ENCODE measurements at regions not wholly inside any gene's neighbourhood (a gene's known extent, or its start where the extent isn't known, plus 50 kb on each side); places are given as distances from the start of the nearest gene placed in this dataset.

GRCh38 chr10:130913844-130914243 is 397.7 kb downstream of the TCERG1L start:
- POLR2A ChIA-PET, result no interaction called here
- no peak for TF ChIP-seq ATOH8 (CRISPR knock-in tag; IDR thresholded peaks at IDR 0.05; ENCODE audit: low read depth)
- no peak for TF ChIP-seq TP53 (CRISPR knock-in tag; IDR thresholded peaks at IDR 0.05)
- TF ChIP-seq HEYL (CRISPR knock-in tag; IDR thresholded peaks at IDR 0.05), result no peak
- TF ChIP-seq ZNF302 (CRISPR knock-in tag; IDR thresholded peaks at IDR 0.05), result no peak
- TF ChIP-seq HDAC2 (IDR thresholded peaks at IDR 0.05), result no peak
- TF ChIP-seq FOXS1 (CRISPR knock-in tag; IDR thresholded peaks at IDR 0.05), result no peak
- no peak for TF ChIP-seq EHF (CRISPR knock-in tag; IDR thresholded peaks at IDR 0.05)
- no peak for TF ChIP-seq BCL3 (IDR thresholded peaks at IDR 0.05)
- TF ChIP-seq MAX (IDR thresholded peaks at IDR 0.05), result no peak
- TF ChIP-seq E2F6 (IDR thresholded peaks at IDR 0.05; ENCODE audit: borderline replicate concordance, low read depth), result no peak
- TF ChIP-seq JUNB (IDR thresholded peaks at IDR 0.05), result no peak
- TF ChIP-seq MAFK (IDR thresholded peaks at IDR 0.05; ENCODE audit: partially characterized antibody), result no peak
- no peak for TF ChIP-seq CHD4 (IDR thresholded peaks at IDR 0.05; ENCODE audit: borderline replicate concordance)
- TF ChIP-seq FOSL2 (IDR thresholded peaks at IDR 0.05), result no peak
- no peak for TF ChIP-seq FOSL2 (CRISPR knock-in tag; IDR thresholded peaks at IDR 0.05)
- TF ChIP-seq RCOR1 (IDR thresholded peaks at IDR 0.05; ENCODE audit: low read depth, low read length), result no peak
- no peak for TF ChIP-seq CHD2 (IDR thresholded peaks at IDR 0.05; ENCODE audit: low read length, partially characterized antibody)
- 0% methylated on average over 3 of the region's 4 CpGs for WGBS (ENCODE audit: missing lambda C conversion rate)

GRCh38 chr10:130914367-130914766 is 397.2 kb downstream of the TCERG1L start:
- POLR2A ChIA-PET, result no interaction called here
- no peak for DNase-seq (ENCODE audit: low read depth in 1 of 2, low spot score in 1 of 2)
- CTCF ChIA-PET, result interaction anchor here (1.0 to 2.3 kb wide), 2 partner anchors 9 to 13 kb away, joined by 3 to 6 read pairs; no protein-coding TSS in a partner anchor
- no peak overlapping the region for H3K4me3 ChIP-seq
- no peaks in the 10 kb centered on the region for H3K4me1 ChIP-seq
- FAIRE-seq, result no peak
- no peak overlapping the region for H3K4me2 ChIP-seq
- peaks cover 3% of the 10 kb centered on the region; the same call in 1 of the 3 replicates for H3K9me3 ChIP-seq
- 33% methylated on average over 4 of the region's 4 CpGs for WGBS (ENCODE audit: missing lambda C conversion rate)
- ATAC-seq, result no peak
- H3K27ac ChIP-seq, result no peak overlapping the region
- TF ChIP-seq SREBF2 (IDR thresholded peaks at IDR 0.05) (no peak), E2F6 (IDR thresholded peaks at IDR 0.05; ENCODE audit: borderline replicate concordance, low read depth) (no peak), NPAS2 (CRISPR knock-in tag; IDR thresholded peaks at IDR 0.05; ENCODE audit: borderline replicate concordance) (no peak), ZSCAN20 (CRISPR knock-in tag; IDR thresholded peaks at IDR 0.05) (no peak), NR3C1 (IDR thresholded peaks at IDR 0.05) (no peak), HMGXB4 (CRISPR knock-in tag; IDR thresholded peaks at IDR 0.05; ENCODE audit: borderline replicate concordance) (no peak), MAFK (IDR thresholded peaks at IDR 0.05; ENCODE audit: partially characterized antibody) (no peak), GATA3 (IDR thresholded peaks at IDR 0.05; ENCODE audit: borderline replicate concordance) (no peak), SMC3 (IDR thresholded peaks at IDR 0.05) (no peak), HDAC2 (IDR thresholded peaks at IDR 0.05) (no peak), REST (IDR thresholded peaks at IDR 0.05) (no peak), FOXS1 (CRISPR knock-in tag; IDR thresholded peaks at IDR 0.05) (no peak), CBX8 (IDR thresholded peaks at IDR 0.05) (no peak), RAD21 (conservative IDR thresholded peaks at IDR 0.05 in 1 of 2, IDR thresholded peaks at IDR 0.05 in 1 of 2) (no peak), CBX2 (IDR thresholded peaks at IDR 0.05; ENCODE audit: borderline replicate concordance, low read depth) (no peak), ATOH8 (CRISPR knock-in tag; IDR thresholded peaks at IDR 0.05; ENCODE audit: low read depth) (no peak), KDM1A (IDR thresholded peaks at IDR 0.05; ENCODE audit: low read depth) (no peak)

More at GRCh38 chr10:130913844-130914243, 397.7 kb downstream of the TCERG1L start:
- FAIRE-seq (no peak), DNase-seq (ENCODE audit: low read depth in 1 of 2, low spot score in 1 of 2) (no peak), ATAC-seq (no peak)
- Histone ChIP-seq H3K9me3 (peaks cover 3% of the 10 kb centered on the region; the same call in 1 of the 3 replicates), H3K4me2 (no peak overlapping the region), H3K27ac (no peak overlapping the region), H3K4me1 (no peaks in the 10 kb centered on the region), H3K4me3 (no peak overlapping the region)
- CTCF ChIA-PET, result interaction anchor here (1.0 to 2.3 kb wide), 2 partner anchors 10 to 14 kb away, joined by 3 to 6 read pairs; no protein-coding TSS in a partner anchor

All from A549 (cell line).